ENCODE measurements at regions not wholly inside any gene's neighbourhood (a gene's known extent, or its start where the extent isn't known, plus 50 kb on each side); places are given as distances from the start of the nearest gene placed in this dataset.
A peak's percentile ranks its signal among the peaks of the same experiment; 100 is the strongest.
"Not testable (repeated sequence)": the region's sequence is repeated elsewhere in the genome, so short reads cannot be mapped to it uniquely, and the experiment has no call there.

DNA sequence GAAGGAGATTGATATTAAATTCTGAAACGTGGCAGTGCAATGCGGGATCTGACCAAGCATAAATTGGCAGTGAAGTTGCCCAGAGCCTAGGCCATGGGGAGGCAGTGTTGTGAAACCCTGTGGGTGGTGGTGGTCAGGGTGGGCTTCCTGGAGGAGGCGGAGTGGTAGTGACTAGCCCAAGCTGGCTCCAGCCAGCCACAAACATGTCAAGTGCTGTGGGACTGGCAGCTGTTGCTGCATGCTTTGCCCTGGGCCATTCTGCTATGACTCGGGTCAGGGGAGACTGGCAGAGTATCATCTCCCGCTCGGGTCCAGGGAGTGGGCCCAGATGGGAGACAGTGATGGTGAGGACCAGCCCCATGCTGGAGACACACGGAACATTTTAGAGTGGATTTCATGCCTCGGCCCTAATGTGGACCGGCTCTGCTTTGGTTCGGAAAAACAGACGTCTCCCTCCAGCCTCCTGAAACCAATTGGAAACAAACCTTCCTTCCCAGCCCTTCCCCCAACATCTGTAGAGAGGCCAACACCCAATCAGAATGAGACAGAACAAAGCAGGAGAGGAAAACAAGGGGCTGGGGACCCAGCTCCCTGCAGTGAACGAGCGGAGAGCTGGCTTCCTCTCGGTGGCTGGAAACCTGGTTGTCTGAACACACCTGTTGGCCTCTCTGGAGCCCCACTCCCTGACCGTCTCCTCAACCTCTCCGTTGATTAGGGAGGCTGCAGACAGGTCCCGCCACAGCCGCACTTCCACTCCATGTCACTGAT lies 58.2 kb downstream of the TMEM270 start:
- no peak for DNase-seq

DNA sequence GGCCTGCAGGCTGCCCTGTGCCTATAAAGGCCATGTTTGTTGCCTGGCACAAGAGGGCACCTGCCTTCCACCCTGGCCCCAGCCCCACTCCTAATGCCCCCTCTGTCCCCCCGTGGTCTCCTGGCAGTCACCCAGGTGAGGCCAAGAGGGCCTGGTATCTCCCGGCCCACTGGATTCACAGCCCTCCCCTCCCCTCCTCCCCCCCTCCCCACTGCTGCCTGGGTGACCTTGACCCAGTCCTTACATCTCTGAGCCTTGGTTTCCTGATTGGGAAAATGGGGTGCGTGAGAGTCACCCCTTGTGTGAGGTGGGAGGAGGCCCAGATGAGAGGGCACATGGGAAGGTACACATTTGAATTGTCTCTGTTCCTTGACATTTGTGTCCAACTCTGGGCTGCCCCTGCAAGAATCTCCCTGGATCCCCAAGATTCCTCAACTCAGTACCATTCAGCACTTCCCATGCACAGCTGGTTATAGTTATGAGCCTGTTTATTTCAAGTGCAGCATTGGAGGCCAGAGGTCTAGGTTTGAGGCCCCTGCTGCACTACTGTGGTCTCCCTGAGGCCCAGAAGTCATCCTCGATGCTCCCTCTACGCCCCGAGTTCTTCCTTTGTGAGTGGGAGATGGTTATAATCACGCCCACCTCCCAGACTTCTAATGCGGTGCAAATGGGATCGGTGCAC lies 58.9 kb downstream of the TMEM270 start:
- DNase-seq, result no peak

GRCh38 chr7:73920406-73921134 lies 59.6 kb downstream of the TMEM270 start:
- DNase-seq, result no peak

GRCh38 chr7:73921623-73922528 lies 60.9 kb downstream of the TMEM270 start:
- DNase-seq, result peak in 2 of 3 donors; percentile 49 to 75

DNA sequence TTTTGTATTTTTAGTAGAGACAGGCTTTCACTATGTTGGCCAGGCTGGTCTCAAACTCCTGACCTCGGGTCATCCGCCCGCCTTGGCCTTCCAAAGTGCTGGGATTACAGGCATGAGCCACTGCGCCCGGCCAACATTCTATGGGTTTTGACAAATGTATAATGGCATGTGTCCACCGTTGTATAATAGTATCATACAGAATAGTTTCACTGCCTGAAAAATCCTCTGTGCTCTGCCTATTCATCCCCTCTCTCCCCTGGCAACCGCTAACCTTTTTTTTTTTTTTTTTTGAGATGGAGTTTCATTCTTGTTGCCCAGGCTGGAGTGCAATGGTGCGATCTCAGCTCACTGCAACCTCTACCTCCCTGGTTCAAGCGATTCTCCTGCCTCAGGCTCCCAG lies 67.7 kb downstream of the TMEM270 start:
- DNase-seq, result not testable (repeated sequence)

GRCh38 chr7:73931502-73931901 lies 70.5 kb downstream of the TMEM270 start:
- no peak for DNase-seq

DNA sequence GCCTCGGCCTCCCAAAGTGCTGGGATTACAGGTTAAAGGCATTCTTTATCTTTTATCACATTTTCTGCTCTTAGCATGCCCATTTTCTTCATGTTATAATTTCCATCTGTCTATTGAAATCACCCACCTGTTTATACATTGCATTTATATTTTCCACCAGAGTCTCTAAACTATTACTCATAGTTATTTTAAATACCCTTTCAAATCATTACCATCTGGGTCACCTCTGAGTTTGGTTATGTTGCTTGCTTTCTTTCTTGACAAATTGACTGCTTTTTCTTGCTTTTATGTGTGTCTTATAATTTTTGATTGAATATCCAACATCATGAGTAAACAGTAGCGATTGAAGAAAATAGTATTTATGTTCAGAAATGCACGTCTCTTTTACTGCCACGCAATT lies 71.4 kb downstream of the TMEM270 start:
- no peak for DNase-seq

- no peak for DNase-seq
Observed at GRCh38 chr7:73933091-73933490, 72.1 kb downstream of the TMEM270 start.

DNA sequence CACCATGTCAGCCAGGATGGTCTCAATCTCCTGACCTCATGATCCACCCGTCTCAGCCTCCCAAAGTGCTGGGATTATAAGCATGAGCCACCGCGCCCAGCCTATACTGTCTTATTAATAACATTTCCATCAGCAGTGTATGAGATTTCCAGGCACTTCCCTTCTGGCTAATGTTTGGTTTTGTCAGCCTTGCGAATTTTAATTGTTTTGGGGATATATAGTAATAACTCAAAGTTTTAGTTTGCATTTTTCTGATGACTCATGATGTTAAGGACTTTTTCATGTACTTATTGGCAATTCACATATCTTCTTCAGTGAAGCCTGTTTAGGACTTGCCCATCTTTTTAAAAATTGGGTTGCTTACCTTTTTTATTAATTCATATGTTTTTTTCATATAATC lies 76.0 kb downstream of the TMEM270 start:
- peak in 1 of 3 donors; percentile 38 for DNase-seq

- DNase-seq, result not testable (repeated sequence)
Observed at GRCh38 chr7:73937650-73938049, 76.7 kb downstream of the TMEM270 start.

GRCh38 chr7:73939528-73939927 lies 78.6 kb downstream of the TMEM270 start:
- DNase-seq, result no peak

GRCh38 chr7:73940701-73941238 lies 79.8 kb downstream of the TMEM270 start:
- DNase-seq, result no peak

- no peak for DNase-seq
Observed at GRCh38 chr7:73941836-73942551, 81.0 kb downstream of the TMEM270 start.

- DNase-seq, result no peak
Observed at GRCh38 chr7:73945022-73945421, 83.0 kb upstream of the ELN start.

GRCh38 chr7:73948287-73948686 lies 79.7 kb upstream of the ELN start:
- DNase-seq, result no peak

DNA sequence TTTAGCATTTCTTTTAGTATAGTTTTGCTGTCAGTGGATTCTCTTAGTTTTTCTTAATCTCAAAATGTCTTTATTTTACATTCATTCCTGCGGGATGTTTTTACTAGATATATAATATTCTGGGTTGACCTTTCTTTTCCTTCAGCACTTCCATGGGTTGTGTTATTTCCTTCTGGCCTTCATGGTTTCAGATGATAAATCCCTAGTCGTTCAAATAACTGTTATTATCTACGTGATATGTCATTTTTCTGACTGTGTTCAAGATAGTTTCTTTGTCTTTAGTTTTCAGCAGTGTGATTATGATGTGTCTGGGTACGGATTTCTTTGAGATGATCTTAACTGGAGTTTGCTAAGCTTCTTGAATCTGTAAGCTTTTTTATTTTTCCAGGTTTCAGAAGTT lies 75.7 kb upstream of the ELN start:
- no peak for DNase-seq

DNA sequence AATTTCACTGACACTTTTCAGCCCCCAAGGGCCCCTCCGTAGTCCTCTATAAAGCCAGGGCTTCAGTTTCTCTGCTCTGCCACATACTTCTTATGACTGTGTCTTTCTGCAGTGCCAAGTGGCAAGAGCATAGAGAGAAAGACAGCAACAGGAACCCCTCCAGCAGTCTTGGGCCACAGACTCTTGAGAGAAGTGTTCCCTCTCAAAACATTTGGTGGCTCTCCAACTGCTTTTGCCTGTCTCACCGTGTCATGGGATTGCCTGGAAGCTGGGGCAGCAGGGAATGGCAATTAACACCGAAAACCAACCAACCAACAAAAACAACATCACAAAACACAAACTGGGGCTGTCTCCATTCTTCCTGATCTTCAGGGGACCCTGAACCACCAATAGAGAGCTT lies 73.8 kb upstream of the ELN start:
- no peak for DNase-seq

DNA sequence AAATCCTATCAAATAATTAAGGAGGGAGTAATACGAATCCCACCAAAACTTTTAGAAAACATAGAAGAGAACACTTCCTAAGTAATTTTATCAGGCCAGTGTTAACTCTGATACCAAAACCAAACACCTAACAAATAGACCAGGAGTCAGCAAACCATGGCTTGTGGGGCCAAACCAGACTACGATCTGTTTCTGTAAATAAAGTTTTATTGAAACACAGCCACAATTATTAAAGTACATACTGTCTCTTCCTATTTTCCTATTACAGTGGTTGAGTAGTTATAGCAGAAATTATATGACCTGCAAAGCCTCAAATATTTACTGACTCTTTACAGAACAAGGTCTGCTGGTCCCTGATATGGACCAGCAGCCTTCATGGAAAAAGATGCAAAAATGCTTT lies 73.1 kb upstream of the ELN start:
- DNase-seq, result no peak

- no peak for DNase-seq
Observed at GRCh38 chr7:73960548-73960947, 67.4 kb upstream of the ELN start.

GRCh38 chr7:73961991-73962390 lies 66.0 kb upstream of the ELN start:
- not testable (repeated sequence) for DNase-seq
